Loucy (cell line): ENCODE measurements at regions not wholly inside any gene's neighbourhood (a gene's known extent, or its start where the extent isn't known, plus 50 kb on each side); places are given as distances from the start of the nearest gene placed in this dataset.

Source experiments
- H2AFZ ChIP-seq: fragments of 200-600 bp; sonication (generic); 2 replicates; pipeline ENCODE4 v1.6.0; 2016; ENCODE audit warnings: antibody characterized with exemption, mild to moderate bottlenecking, low read length, moderate library complexity
- H3F3A ChIP-seq: fragments of 200-600 bp; 2 replicates; pipeline ENCODE4 v1.6.0; 2016; ENCODE audit warnings: antibody characterized with exemption, low read depth, mild to moderate bottlenecking
- H3K27me3 ChIP-seq: fragments of 200-600 bp; sonication (generic); 2 replicates; pipeline ENCODE4 v1.6.1; 2014; ENCODE audit warnings: low read length, mild to moderate bottlenecking; ENCODE audit not compliant: insufficient read depth, poor library complexity, severe bottlenecking
- H3K36me3 ChIP-seq: fragments of 200-600 bp; sonication (generic); 2 replicates; pipeline ENCODE4 v1.6.1; 2016; ENCODE audit warnings: low read length; ENCODE audit not compliant: insufficient read depth
- H3K4me1 ChIP-seq: fragments of 200-600 bp; sonication (generic); 2 replicates; pipeline ENCODE4 v1.5.1; 2014; ENCODE audit warnings: low read length, mild to moderate bottlenecking; ENCODE audit not compliant: insufficient read depth, poor library complexity, severe bottlenecking
- H3K4me2 ChIP-seq: fragments of 200-600 bp; sonication (generic); 2 replicates; pipeline ENCODE4 v1.6.0; 2014; ENCODE audit warnings: antibody characterized with exemption, low read length, low read depth, mild to moderate bottlenecking; ENCODE audit not compliant: poor library complexity, severe bottlenecking
- H3K4me3 ChIP-seq: fragments of 200-600 bp; sonication (generic); 2 replicates; pipeline ENCODE4 v1.5.1; 2014; ENCODE audit warnings: low read length, mild to moderate bottlenecking, mixed read lengths; ENCODE audit not compliant: poor library complexity, severe bottlenecking
- H3K79me2 ChIP-seq: fragments of 200-600 bp; sonication (generic); 2 replicates; pipeline ENCODE4 v1.6.1; 2014; ENCODE audit warnings: low read length; ENCODE audit not compliant: insufficient read depth
- H3K9ac ChIP-seq: fragments of 200-600 bp; sonication (generic); 2 replicates; pipeline ENCODE4 v1.6.0; 2014; ENCODE audit warnings: mild to moderate bottlenecking, low read depth, low read length, moderate library complexity; ENCODE audit not compliant: poor library complexity, severe bottlenecking
- H3K9me2 ChIP-seq: fragments of 200-600 bp; sonication (generic); replicated peaks from 2 replicates; pipeline ENCODE4 v1.6.1; 2016; ENCODE audit warnings: low read depth, low read length, mixed read lengths
- H3K9me3 ChIP-seq: fragments of 200-600 bp; sonication (generic); 2 replicates; pipeline ENCODE4 v1.6.1; 2014; ENCODE audit warnings: mild to moderate bottlenecking, antibody characterized with exemption, low read length, low read depth; ENCODE audit not compliant: insufficient read depth
- H4K20me1 ChIP-seq: fragments of 200-600 bp; sonication (generic); 2 replicates; pipeline ENCODE4 v1.6.0; 2014; ENCODE audit warnings: antibody characterized with exemption, low read length, mild to moderate bottlenecking; ENCODE audit not compliant: insufficient read depth, poor library complexity, severe bottlenecking
- EZH2phosphoT487 ChIP-seq: fragments of 200-600 bp; IDR thresholded peaks from 2 replicates; pipeline ENCODE4 v1.6.1; 2018; ENCODE audit warnings: antibody characterized with exemption, mild to moderate bottlenecking, moderate library complexity, borderline replicate concordance
- TF ChIP-seq, protein P1 (sequence below): fragments of 200-600 bp; sonication (generic); conservative IDR thresholded peaks from 2 replicates; pipeline ENCODE4 v1.5.1; 2014; ENCODE audit warnings: mild to moderate bottlenecking, antibody characterized with exemption, low read length

DNA sequence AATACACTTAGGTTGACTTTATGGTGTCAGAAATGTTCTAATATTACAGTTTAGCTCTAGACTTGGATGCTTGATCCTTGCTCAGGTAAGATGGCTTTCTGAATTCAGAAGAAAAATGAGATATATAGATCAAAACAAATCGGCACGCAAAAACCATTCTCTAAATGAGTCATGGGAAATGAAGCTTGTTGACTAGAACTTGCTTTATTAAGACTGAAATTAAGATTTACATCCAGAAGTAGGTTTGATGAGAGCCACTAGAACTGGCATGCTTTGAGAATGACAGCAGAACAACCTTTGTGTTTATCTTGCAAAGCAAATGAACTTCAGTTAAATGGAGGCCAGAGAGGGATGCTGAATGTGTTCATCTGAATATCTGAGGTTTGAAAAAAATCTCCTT, 304.9 kb upstream of the KLF3 start:
- Histone ChIP-seq H3K4me3 (no peak overlapping the region), H3K9me3 (no peaks in the 10 kb centered on the region), H4K20me1 (no peaks in the 10 kb centered on the region), H3K9ac (no peak overlapping the region), H2AFZ (no peak overlapping the region), H3K9me2 (no peaks in the 10 kb centered on the region), H3K4me1 (no peaks in the 10 kb centered on the region), H3K4me2 (no peak overlapping the region), H3K27me3 (no peaks in the 10 kb centered on the region), H3F3A (no peaks in the 10 kb centered on the region), H3K36me3 (no peaks in the 10 kb centered on the region), H3K79me2 (no peaks in the 10 kb centered on the region)
- TF ChIP-seq EZH2phosphoT487 = no peak
- TF ChIP-seq, protein P1, sequence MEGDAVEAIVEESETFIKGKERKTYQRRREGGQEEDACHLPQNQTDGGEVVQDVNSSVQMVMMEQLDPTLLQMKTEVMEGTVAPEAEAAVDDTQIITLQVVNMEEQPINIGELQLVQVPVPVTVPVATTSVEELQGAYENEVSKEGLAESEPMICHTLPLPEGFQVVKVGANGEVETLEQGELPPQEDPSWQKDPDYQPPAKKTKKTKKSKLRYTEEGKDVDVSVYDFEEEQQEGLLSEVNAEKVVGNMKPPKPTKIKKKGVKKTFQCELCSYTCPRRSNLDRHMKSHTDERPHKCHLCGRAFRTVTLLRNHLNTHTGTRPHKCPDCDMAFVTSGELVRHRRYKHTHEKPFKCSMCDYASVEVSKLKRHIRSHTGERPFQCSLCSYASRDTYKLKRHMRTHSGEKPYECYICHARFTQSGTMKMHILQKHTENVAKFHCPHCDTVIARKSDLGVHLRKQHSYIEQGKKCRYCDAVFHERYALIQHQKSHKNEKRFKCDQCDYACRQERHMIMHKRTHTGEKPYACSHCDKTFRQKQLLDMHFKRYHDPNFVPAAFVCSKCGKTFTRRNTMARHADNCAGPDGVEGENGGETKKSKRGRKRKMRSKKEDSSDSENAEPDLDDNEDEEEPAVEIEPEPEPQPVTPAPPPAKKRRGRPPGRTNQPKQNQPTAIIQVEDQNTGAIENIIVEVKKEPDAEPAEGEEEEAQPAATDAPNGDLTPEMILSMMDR = no peak

DNA sequence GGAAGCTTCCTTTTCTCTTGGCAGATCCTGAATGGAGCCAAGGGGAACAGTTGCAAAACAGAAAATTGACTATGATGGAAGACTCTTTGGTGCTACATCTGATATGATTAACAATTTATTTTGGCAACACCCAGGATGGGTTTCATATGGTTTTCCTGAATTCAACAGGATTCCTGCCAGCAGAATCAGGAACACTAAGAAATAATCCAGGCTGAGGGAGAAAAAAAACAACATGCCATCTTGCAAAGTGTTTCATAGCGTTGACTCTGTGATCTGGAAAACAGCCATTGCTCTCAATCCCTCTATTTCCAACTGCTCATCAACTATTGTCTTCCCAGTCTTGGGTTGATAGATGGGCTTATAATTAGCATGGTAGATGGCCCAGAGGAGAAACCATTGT, 303.8 kb upstream of the KLF3 start:
- Histone ChIP-seq H3K9me2 (no peaks in the 10 kb centered on the region), H4K20me1 (no peaks in the 10 kb centered on the region), H2AFZ (no peak overlapping the region), H3K36me3 (no peaks in the 10 kb centered on the region), H3K9me3 (no peaks in the 10 kb centered on the region), H3K4me3 (no peak overlapping the region), H3K79me2 (no peaks in the 10 kb centered on the region), H3F3A (no peaks in the 10 kb centered on the region), H3K9ac (no peak overlapping the region), H3K27me3 (no peaks in the 10 kb centered on the region), H3K4me2 (no peak overlapping the region), H3K4me1 (no peaks in the 10 kb centered on the region)
- TF ChIP-seq, protein P1 = no peak
- TF ChIP-seq EZH2phosphoT487 = no peak

DNA sequence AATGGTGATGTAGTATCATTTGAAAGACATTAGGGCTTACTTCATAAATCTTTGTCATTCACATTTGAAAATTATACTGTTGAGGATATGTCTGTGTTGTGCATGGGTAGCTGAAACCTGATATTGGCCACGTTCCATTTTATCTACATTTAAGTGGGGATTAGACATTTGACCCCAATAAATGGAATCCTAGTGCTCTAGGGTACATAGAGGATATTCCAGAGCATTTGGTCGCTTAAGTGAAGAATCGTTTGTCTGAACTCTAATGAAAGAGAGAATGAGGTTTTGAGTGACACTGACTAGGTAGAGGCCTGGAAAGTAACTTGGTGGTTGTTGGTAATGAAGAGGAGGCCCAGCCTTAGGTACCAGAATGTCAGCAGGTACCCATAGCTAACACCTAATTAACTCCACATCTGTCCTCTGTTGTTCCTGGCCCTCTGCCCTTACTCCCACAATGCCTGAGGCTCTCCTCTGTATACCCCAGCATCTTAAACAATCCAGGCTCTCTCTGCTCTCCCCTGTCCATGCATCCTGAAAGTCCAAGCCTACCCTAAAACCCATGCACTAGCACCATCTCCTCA, 299.5 kb upstream of the KLF3 start:
- Histone ChIP-seq H4K20me1 (no peaks in the 10 kb centered on the region), H3F3A (no peaks in the 10 kb centered on the region), H3K9me2 (no peaks in the 10 kb centered on the region), H3K4me3 (no peak overlapping the region), H3K27me3 (no peaks in the 10 kb centered on the region), H3K36me3 (no peaks in the 10 kb centered on the region), H2AFZ (no peak overlapping the region), H3K79me2 (no peaks in the 10 kb centered on the region), H3K9me3 (no peaks in the 10 kb centered on the region), H3K9ac (no peak overlapping the region), H3K4me2 (no peak overlapping the region), H3K4me1 (no peaks in the 10 kb centered on the region)
- no peak for TF ChIP-seq EZH2phosphoT487
- TF ChIP-seq, protein P1 = no peak
